ENCODE measurements at regions not wholly inside any gene's neighbourhood (a gene's known extent, or its start where the extent isn't known, plus 50 kb on each side); places are given as distances from the start of the nearest gene placed in this dataset.
"Not testable (repeated sequence)": the region's sequence is repeated elsewhere in the genome, so short reads cannot be mapped to it uniquely, and the experiment has no call there.

DNA sequence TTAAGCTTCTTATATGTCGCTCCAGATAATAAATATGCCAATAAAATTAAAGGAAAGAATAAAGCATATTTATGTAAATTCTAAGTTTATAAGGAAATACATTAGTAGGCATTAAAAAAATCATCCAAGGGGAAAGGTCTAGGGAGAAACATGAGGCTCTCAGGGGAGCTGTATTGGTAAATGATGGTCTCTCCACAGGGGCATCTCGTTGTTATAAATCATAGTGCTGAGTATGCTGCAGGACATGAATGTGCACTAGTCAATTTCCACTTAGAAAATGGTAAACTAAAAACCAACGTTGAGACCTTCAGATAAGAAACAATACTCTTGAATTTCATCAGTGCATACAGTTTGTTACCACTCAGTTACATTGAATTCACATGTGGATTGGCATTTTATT, 194.0 kb upstream of the AHR start:
- no peak overlapping the region for H3K27ac ChIP-seq
- no peaks in the 10 kb centered on the region for H4K20me1 ChIP-seq (ENCODE audit: insufficient read depth)
- H3K79me2 ChIP-seq (ENCODE audit: insufficient read depth, low read depth): no peaks in the 10 kb centered on the region
- no peak overlapping the region for H3K4me2 ChIP-seq
- TF ChIP-seq, protein P1, sequence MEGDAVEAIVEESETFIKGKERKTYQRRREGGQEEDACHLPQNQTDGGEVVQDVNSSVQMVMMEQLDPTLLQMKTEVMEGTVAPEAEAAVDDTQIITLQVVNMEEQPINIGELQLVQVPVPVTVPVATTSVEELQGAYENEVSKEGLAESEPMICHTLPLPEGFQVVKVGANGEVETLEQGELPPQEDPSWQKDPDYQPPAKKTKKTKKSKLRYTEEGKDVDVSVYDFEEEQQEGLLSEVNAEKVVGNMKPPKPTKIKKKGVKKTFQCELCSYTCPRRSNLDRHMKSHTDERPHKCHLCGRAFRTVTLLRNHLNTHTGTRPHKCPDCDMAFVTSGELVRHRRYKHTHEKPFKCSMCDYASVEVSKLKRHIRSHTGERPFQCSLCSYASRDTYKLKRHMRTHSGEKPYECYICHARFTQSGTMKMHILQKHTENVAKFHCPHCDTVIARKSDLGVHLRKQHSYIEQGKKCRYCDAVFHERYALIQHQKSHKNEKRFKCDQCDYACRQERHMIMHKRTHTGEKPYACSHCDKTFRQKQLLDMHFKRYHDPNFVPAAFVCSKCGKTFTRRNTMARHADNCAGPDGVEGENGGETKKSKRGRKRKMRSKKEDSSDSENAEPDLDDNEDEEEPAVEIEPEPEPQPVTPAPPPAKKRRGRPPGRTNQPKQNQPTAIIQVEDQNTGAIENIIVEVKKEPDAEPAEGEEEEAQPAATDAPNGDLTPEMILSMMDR (conservative IDR thresholded peaks at IDR 0.05; ENCODE audit: low read depth, low read length): no peak
- H3K4me3 ChIP-seq (IDR thresholded peaks at IDR 0.05; ENCODE audit: insufficient read depth, low read depth, low read length): no peak overlapping the region
- H3K36me3 ChIP-seq (ENCODE audit: insufficient read depth): no peaks in the 10 kb centered on the region
- no peaks in the 10 kb centered on the region for H3K4me1 ChIP-seq (ENCODE audit: low read depth, poor library complexity, severe bottlenecking)
- no peak overlapping the region for H2AFZ ChIP-seq (ENCODE audit: low read depth)
- H3K9ac ChIP-seq: no peak overlapping the region
- no peaks in the 10 kb centered on the region for H3K27me3 ChIP-seq (ENCODE audit: insufficient read depth, low read depth)

DNA sequence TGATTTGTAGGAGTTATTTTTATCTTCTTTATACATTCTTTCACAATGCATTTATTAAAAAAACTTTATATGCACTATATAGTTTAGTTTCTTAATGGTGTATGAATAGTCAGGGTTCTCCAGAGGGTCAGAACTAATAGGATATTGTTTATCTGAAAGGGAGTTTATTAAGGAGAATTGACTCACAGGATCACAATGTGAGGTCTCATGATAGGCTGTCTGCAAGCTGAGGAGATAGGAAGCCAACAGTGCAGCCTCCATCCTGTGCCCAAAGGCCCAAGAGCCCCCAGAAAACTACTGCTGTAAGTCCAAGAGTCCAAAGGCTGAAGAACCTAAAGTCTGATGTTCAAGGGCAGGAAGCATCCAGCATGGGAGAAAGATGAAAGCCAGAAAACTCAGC, 192.8 kb upstream of the AHR start:
- Histone ChIP-seq H3K27me3 (ENCODE audit: insufficient read depth, low read depth) (no peaks in the 10 kb centered on the region), H3K4me3 (IDR thresholded peaks at IDR 0.05; ENCODE audit: insufficient read depth, low read depth, low read length) (no peak overlapping the region), H3K36me3 (ENCODE audit: insufficient read depth) (no peaks in the 10 kb centered on the region), H3K79me2 (ENCODE audit: insufficient read depth, low read depth) (no peaks in the 10 kb centered on the region), H4K20me1 (ENCODE audit: insufficient read depth) (no peaks in the 10 kb centered on the region), H2AFZ (ENCODE audit: low read depth) (no peak overlapping the region), H3K27ac (no peak overlapping the region), H3K9ac (no peak overlapping the region), H3K4me2 (no peak overlapping the region), H3K4me1 (ENCODE audit: low read depth, poor library complexity, severe bottlenecking) (no peaks in the 10 kb centered on the region)
- TF ChIP-seq, protein P1 (conservative IDR thresholded peaks at IDR 0.05; ENCODE audit: low read depth, low read length): no peak

DNA sequence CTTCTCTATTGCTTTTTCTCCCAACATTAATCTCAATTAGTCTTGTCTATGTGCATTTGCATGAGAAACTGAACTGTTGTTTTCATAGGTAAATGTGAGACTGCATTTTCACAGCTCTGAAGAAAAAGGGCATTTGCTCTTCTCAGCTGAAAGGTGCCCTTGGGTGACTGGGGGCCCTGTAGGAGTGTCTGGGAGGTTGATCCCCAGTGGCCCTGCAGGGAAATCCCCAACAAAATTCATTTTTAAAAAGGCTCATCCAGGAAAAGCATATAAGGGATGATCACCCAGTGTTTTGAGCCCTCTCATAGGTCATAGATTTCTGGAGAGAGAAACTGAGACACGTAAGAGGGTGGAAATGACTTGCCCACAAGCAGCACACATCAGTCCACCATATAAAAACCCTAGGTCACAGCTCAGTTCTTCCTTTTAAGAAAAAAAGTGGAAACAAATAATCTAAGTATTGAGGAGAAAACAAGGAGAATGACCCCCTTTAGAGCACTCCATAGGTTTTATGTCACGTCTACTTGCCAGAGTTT, 190.3 kb upstream of the AHR start:
- no peak overlapping the region for H3K4me2 ChIP-seq
- no peaks in the 10 kb centered on the region for H3K36me3 ChIP-seq (ENCODE audit: insufficient read depth)
- H3K4me1 ChIP-seq (ENCODE audit: low read depth, poor library complexity, severe bottlenecking): no peaks in the 10 kb centered on the region
- TF ChIP-seq, protein P1 (conservative IDR thresholded peaks at IDR 0.05; ENCODE audit: low read depth, low read length): no peak
- H4K20me1 ChIP-seq (ENCODE audit: insufficient read depth): no peaks in the 10 kb centered on the region
- no peak overlapping the region for H3K27ac ChIP-seq
- H3K4me3 ChIP-seq (IDR thresholded peaks at IDR 0.05; ENCODE audit: insufficient read depth, low read depth, low read length): no peak overlapping the region
- H3K79me2 ChIP-seq (ENCODE audit: insufficient read depth, low read depth): no peaks in the 10 kb centered on the region
- no peak overlapping the region for H2AFZ ChIP-seq (ENCODE audit: low read depth)
- H3K27me3 ChIP-seq (ENCODE audit: insufficient read depth, low read depth): no peaks in the 10 kb centered on the region
- no peak overlapping the region for H3K9ac ChIP-seq

DNA sequence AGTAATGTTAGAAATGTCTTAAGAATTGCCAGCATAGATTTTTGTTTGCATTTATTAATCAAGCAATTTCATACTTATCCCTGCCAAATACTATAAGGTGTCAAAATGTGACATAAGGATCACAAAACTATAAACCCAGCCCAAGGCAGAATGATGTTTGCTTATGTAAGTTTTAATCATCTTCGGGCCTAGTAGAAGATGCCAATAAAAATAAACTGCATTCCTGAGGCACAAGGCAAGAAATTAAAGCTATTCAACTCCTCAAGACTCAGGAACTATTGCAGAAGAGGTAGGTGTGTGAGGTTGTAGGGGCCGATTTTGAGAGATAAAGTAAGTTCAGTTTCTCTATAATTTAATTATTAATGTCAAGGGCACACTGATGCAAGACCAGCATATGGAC, 189.4 kb upstream of the AHR start:
- Histone ChIP-seq H3K36me3 (ENCODE audit: insufficient read depth) (no peaks in the 10 kb centered on the region), H3K9ac (no peak overlapping the region), H3K4me2 (no peak overlapping the region), H3K27ac (no peak overlapping the region), H4K20me1 (ENCODE audit: insufficient read depth) (no peaks in the 10 kb centered on the region), H3K79me2 (ENCODE audit: insufficient read depth, low read depth) (no peaks in the 10 kb centered on the region), H3K4me1 (ENCODE audit: low read depth, poor library complexity, severe bottlenecking) (no peaks in the 10 kb centered on the region), H3K27me3 (ENCODE audit: insufficient read depth, low read depth) (no peaks in the 10 kb centered on the region), H2AFZ (ENCODE audit: low read depth) (no peak overlapping the region), H3K4me3 (IDR thresholded peaks at IDR 0.05; ENCODE audit: insufficient read depth, low read depth, low read length) (no peak overlapping the region)
- TF ChIP-seq, protein P1 (conservative IDR thresholded peaks at IDR 0.05; ENCODE audit: low read depth, low read length): no peak

DNA sequence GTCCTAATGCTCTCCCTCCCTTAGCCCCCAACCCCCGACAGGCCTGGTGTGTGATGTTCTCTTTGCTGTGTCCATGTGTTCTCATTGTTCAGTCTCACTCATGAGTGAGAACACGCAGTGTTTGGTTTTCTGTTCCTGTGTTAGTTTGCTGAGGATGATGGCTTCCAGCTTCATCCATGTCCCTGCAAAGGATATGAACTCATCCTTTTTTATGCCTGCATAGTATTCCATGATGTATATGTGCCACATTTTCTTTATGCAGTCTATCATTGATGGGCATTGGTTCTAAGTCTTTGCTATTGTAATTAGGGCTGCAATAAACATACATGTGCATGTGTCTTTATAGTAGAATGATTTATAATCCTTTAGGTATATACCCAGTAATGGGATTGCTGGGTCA, 184.7 kb upstream of the AHR start:
- not testable (repeated sequence) for H3K9ac ChIP-seq; H3K79me2 ChIP-seq (ENCODE audit: insufficient read depth, low read depth); H3K27ac ChIP-seq; H3K4me3 ChIP-seq (IDR thresholded peaks at IDR 0.05; ENCODE audit: insufficient read depth, low read depth, low read length); H3K36me3 ChIP-seq (ENCODE audit: insufficient read depth); H3K27me3 ChIP-seq (ENCODE audit: insufficient read depth, low read depth); H3K4me1 ChIP-seq (ENCODE audit: low read depth, poor library complexity, severe bottlenecking); H2AFZ ChIP-seq (ENCODE audit: low read depth); H4K20me1 ChIP-seq (ENCODE audit: insufficient read depth); H3K4me2 ChIP-seq
